ACC112 (cell line): ENCODE measurements at regions not wholly inside any gene's neighbourhood (a gene's known extent, or its start where the extent isn't known, plus 50 kb on each side); places are given as distances from the start of the nearest gene placed in this dataset.

Source experiments
- H2AFZ ChIP-seq: fragments of 200-600 bp; sonication (generic); one replicate; pipeline ENCODE4 v1.6.0; 2017; ENCODE audit warnings: antibody characterized with exemption, low read length; ENCODE audit not compliant: unreplicated experiment
- H3K27ac ChIP-seq: fragments of 200-600 bp; sonication (generic); 2 replicates; pipeline ENCODE4 v1.5.1; 2014; ENCODE audit warnings: low read depth, mild to moderate bottlenecking, antibody characterized with exemption, low read length, moderate library complexity
- H3K27me3 ChIP-seq: fragments of 200-600 bp; sonication (generic); 2 replicates; pipeline ENCODE4 v1.6.1; 2014; ENCODE audit warnings: mild to moderate bottlenecking, antibody characterized with exemption, low read length, moderate library complexity, mixed read lengths; ENCODE audit not compliant: insufficient read depth
- H3K36me3 ChIP-seq: fragments of 200-600 bp; sonication (generic); 2 replicates; pipeline ENCODE4 v1.6.1; 2016; ENCODE audit warnings: mild to moderate bottlenecking, antibody characterized with exemption, low read length, moderate library complexity, mixed read lengths; ENCODE audit not compliant: insufficient read depth
- H3K4me1 ChIP-seq: fragments of 200-600 bp; sonication (generic); one replicate; pipeline ENCODE4 v1.6.1; 2016; ENCODE audit warnings: low read length, mixed read lengths; ENCODE audit not compliant: insufficient read depth, unreplicated experiment, control insufficient read depth
- H3K4me3 ChIP-seq: fragments of 200-600 bp; sonication (generic); 2 replicates; pipeline ENCODE4 v1.5.1; 2014; ENCODE audit warnings: mild to moderate bottlenecking, low read depth, low read length
- H3K79me2 ChIP-seq: fragments of 200-600 bp; sonication (generic); one replicate; pipeline ENCODE4 v1.6.0; 2016; ENCODE audit warnings: low read length; ENCODE audit not compliant: control insufficient read depth, unreplicated experiment, insufficient read depth

- Histone ChIP-seq H3K4me1 (no peaks in the 10 kb centered on the region), H3K4me3 (no peak overlapping the region), H3K79me2 (no peaks in the 10 kb centered on the region), H3K27ac (no peak overlapping the region), H3K36me3 (no peaks in the 10 kb centered on the region), H2AFZ (no peak overlapping the region), H3K27me3 (no peaks in the 10 kb centered on the region)
These were observed 319.0 kb downstream of the CNTN3 start for GRCh38 chr3:74295479-74295878.

- Histone ChIP-seq H3K27ac (no peak overlapping the region), H3K27me3 (no peaks in the 10 kb centered on the region), H3K4me1 (no peaks in the 10 kb centered on the region), H2AFZ (no peak overlapping the region), H3K79me2 (no peaks in the 10 kb centered on the region), H3K36me3 (no peaks in the 10 kb centered on the region), H3K4me3 (no peak overlapping the region)
These were observed 325.7 kb downstream of the CNTN3 start for GRCh38 chr3:74288761-74289160.

- no peak overlapping the region for H3K4me3 ChIP-seq
- no peaks in the 10 kb centered on the region for H3K36me3 ChIP-seq
- no peaks in the 10 kb centered on the region for H3K27me3 ChIP-seq
- H2AFZ ChIP-seq, result no peak overlapping the region
- H3K4me1 ChIP-seq, result no peaks in the 10 kb centered on the region
- H3K79me2 ChIP-seq, result no peaks in the 10 kb centered on the region
- H3K27ac ChIP-seq, result no peak overlapping the region
These were observed 326.9 kb downstream of the CNTN3 start for GRCh38 chr3:74287557-74287956.

GRCh38 chr3:74282202-74282601 is 332.3 kb downstream of the CNTN3 start:
- H3K4me3 ChIP-seq, result no peak overlapping the region
- no peak overlapping the region for H2AFZ ChIP-seq
- H3K36me3 ChIP-seq, result no peaks in the 10 kb centered on the region
- no peaks in the 10 kb centered on the region for H3K27me3 ChIP-seq
- no peaks in the 10 kb centered on the region for H3K4me1 ChIP-seq
- no peaks in the 10 kb centered on the region for H3K79me2 ChIP-seq
- H3K27ac ChIP-seq, result no peak overlapping the region

- H2AFZ ChIP-seq, result no peak overlapping the region
- H3K79me2 ChIP-seq, result no peaks in the 10 kb centered on the region
- no peak overlapping the region for H3K4me3 ChIP-seq
- no peak overlapping the region for H3K27ac ChIP-seq
- H3K27me3 ChIP-seq, result no peaks in the 10 kb centered on the region
- H3K4me1 ChIP-seq, result no peaks in the 10 kb centered on the region
- H3K36me3 ChIP-seq, result no peaks in the 10 kb centered on the region
These were observed 332.8 kb downstream of the CNTN3 start for GRCh38 chr3:74281705-74282104.

GRCh38 chr3:74273555-74274402 is 340.7 kb downstream of the CNTN3 start:
- Histone ChIP-seq H3K27ac (no peak overlapping the region), H2AFZ (no peak overlapping the region), H3K4me3 (no peak overlapping the region), H3K36me3 (no peaks in the 10 kb centered on the region), H3K4me1 (no peaks in the 10 kb centered on the region), H3K27me3 (no peaks in the 10 kb centered on the region), H3K79me2 (no peaks in the 10 kb centered on the region)

- no peak overlapping the region for H2AFZ ChIP-seq
- no peaks in the 10 kb centered on the region for H3K4me1 ChIP-seq
- H3K36me3 ChIP-seq, result no peaks in the 10 kb centered on the region
- H3K4me3 ChIP-seq, result no peak overlapping the region
- no peak overlapping the region for H3K27ac ChIP-seq
- H3K27me3 ChIP-seq, result no peaks in the 10 kb centered on the region
- no peaks in the 10 kb centered on the region for H3K79me2 ChIP-seq
These were observed 341.4 kb downstream of the CNTN3 start for GRCh38 chr3:74273091-74273490.

- Histone ChIP-seq H2AFZ (no peak overlapping the region), H3K79me2 (no peaks in the 10 kb centered on the region), H3K27ac (no peak overlapping the region), H3K4me3 (no peak overlapping the region), H3K4me1 (no peaks in the 10 kb centered on the region), H3K36me3 (no peaks in the 10 kb centered on the region), H3K27me3 (no peaks in the 10 kb centered on the region)
These were observed 342.9 kb downstream of the CNTN3 start for GRCh38 chr3:74271541-74271940.

GRCh38 chr3:74269689-74270088 is 344.8 kb downstream of the CNTN3 start:
- no peaks in the 10 kb centered on the region for H3K36me3 ChIP-seq
- no peak overlapping the region for H3K4me3 ChIP-seq
- H3K4me1 ChIP-seq, result no peaks in the 10 kb centered on the region
- no peak overlapping the region for H3K27ac ChIP-seq
- no peaks in the 10 kb centered on the region for H3K79me2 ChIP-seq
- H3K27me3 ChIP-seq, result no peaks in the 10 kb centered on the region
- H2AFZ ChIP-seq, result no peak overlapping the region

- Histone ChIP-seq H3K4me1 (no peaks in the 10 kb centered on the region), H2AFZ (no peak overlapping the region), H3K36me3 (no peaks in the 10 kb centered on the region), H3K27me3 (no peaks in the 10 kb centered on the region), H3K4me3 (no peak overlapping the region), H3K27ac (no peak overlapping the region), H3K79me2 (no peaks in the 10 kb centered on the region)
These were observed 345.7 kb downstream of the CNTN3 start for GRCh38 chr3:74268753-74269152.

GRCh38 chr3:74267588-74268184 is 346.8 kb downstream of the CNTN3 start:
- no peaks in the 10 kb centered on the region for H3K79me2 ChIP-seq
- H3K27ac ChIP-seq, result no peak overlapping the region
- H2AFZ ChIP-seq, result no peak overlapping the region
- no peaks in the 10 kb centered on the region for H3K27me3 ChIP-seq
- H3K4me1 ChIP-seq, result no peaks in the 10 kb centered on the region
- no peaks in the 10 kb centered on the region for H3K36me3 ChIP-seq
- no peak overlapping the region for H3K4me3 ChIP-seq
